Stimulated activated CD8-positive, alpha-beta memory T cell treated with anti-CD3 and anti-CD28 coated beads, Interleukin-2, amount 100 ng/mL, for 48 hours (primary cell): ENCODE measurements at regions not wholly inside any gene's neighbourhood (a gene's known extent, or its start where the extent isn't known, plus 50 kb on each side); places are given as distances from the start of the nearest gene placed in this dataset.
"Not testable (repeated sequence)": the region's sequence is repeated elsewhere in the genome, so short reads cannot be mapped to it uniquely, and the experiment has no call there.

Experiments used
- DNase-seq, 2 donors: peaks; one replicate each; pipeline ENCODE4 v3.0.0-alpha.2; 2020; ENCODE audit warnings: low read depth in 2 of 2

GRCh38 chr10:111265341-111265740 lies 188.5 kb downstream of the ADRA2A start:
- DNase-seq, result no peak

GRCh38 chr10:111266165-111266564 lies 189.3 kb downstream of the ADRA2A start:
- no peak for DNase-seq

- DNase-seq, result no peak
Observed at GRCh38 chr10:111267673-111268072, 190.8 kb downstream of the ADRA2A start.

- DNase-seq, result no peak
Observed at GRCh38 chr10:111273235-111273634, 196.4 kb downstream of the ADRA2A start.

- DNase-seq, result no peak
Observed at GRCh38 chr10:111273635-111274034, 196.8 kb downstream of the ADRA2A start.

- no peak for DNase-seq
Observed at GRCh38 chr10:111275091-111275490, 198.3 kb downstream of the ADRA2A start.

- DNase-seq, result no peak
Observed at GRCh38 chr10:111277661-111278060, 200.8 kb downstream of the ADRA2A start.

GRCh38 chr10:111278266-111278665 lies 201.4 kb downstream of the ADRA2A start:
- no peak for DNase-seq

GRCh38 chr10:111281516-111281915 lies 204.7 kb downstream of the ADRA2A start:
- DNase-seq, result no peak

- DNase-seq, result no peak
Observed at GRCh38 chr10:111289461-111289860, 212.6 kb downstream of the ADRA2A start.

- DNase-seq, result no peak
Observed at GRCh38 chr10:111290649-111291048, 213.8 kb downstream of the ADRA2A start.

- DNase-seq, result no peak
Observed at GRCh38 chr10:111295788-111296187, 219.0 kb downstream of the ADRA2A start.

- DNase-seq, result no peak
Observed at GRCh38 chr10:111297351-111297848, 220.6 kb downstream of the ADRA2A start.

- no peak for DNase-seq
Observed at GRCh38 chr10:111298031-111298430, 221.2 kb downstream of the ADRA2A start.

GRCh38 chr10:111299037-111299436 lies 222.2 kb downstream of the ADRA2A start:
- DNase-seq, result no peak

- no peak for DNase-seq
Observed at GRCh38 chr10:111303887-111304286, 227.1 kb downstream of the ADRA2A start.

GRCh38 chr10:111316722-111317212 lies 239.9 kb downstream of the ADRA2A start:
- DNase-seq, result no peak

GRCh38 chr10:111319866-111320265 lies 243.0 kb downstream of the ADRA2A start:
- no peak for DNase-seq

- DNase-seq, result no peak
Observed at GRCh38 chr10:111323389-111323966, 246.6 kb downstream of the ADRA2A start.

GRCh38 chr10:111332174-111332573 lies 255.3 kb downstream of the ADRA2A start:
- not testable (repeated sequence) for DNase-seq

GRCh38 chr10:111335826-111336225 lies 259.0 kb downstream of the ADRA2A start:
- no peak for DNase-seq

- no peak for DNase-seq
Observed at GRCh38 chr10:111338035-111338434, 261.2 kb downstream of the ADRA2A start.

- DNase-seq, result no peak
Observed at GRCh38 chr10:111338805-111339204, 262.0 kb downstream of the ADRA2A start.

- DNase-seq, result no peak
Observed at GRCh38 chr10:111344804-111345203, 268.0 kb downstream of the ADRA2A start.
